ENCODE measurements at regions not wholly inside any gene's neighbourhood (a gene's known extent, or its start where the extent isn't known, plus 50 kb on each side); places are given as distances from the start of the nearest gene placed in this dataset.

GRCh38 chr4:92184566-92184965 is 119.2 kb upstream of the GRID2 start:
- WGBS (ENCODE audit: insufficient coverage, low coverage, low lambda C conversion rate, missing lambda C conversion rate): 36% methylated on average over 2 of the region's 2 CpGs
- intact Hi-C loops (cut with DNase I): no loop called here
- no peak for ATAC-seq
- no peaks in the 10 kb centered on the region for H3K36me3 ChIP-seq
- no peaks in the 10 kb centered on the region for H3K9me3 ChIP-seq
- H3K27ac ChIP-seq: no peak overlapping the region
- H3K4me1 ChIP-seq: no peaks in the 10 kb centered on the region
- no peaks in the 10 kb centered on the region for H3K27me3 ChIP-seq
- TF ChIP-seq CTCF (IDR thresholded peaks at IDR 0.05) (no peak), POLR2A (IDR thresholded peaks at IDR 0.05) (no peak)
- no peak overlapping the region for H3K4me3 ChIP-seq
- no peak for DNase-seq

- 57% methylated on average over 2 of the region's 2 CpGs for WGBS (ENCODE audit: insufficient coverage, low coverage, low lambda C conversion rate, missing lambda C conversion rate)
- H3K4me1 ChIP-seq: no peaks in the 10 kb centered on the region
- TF ChIP-seq POLR2A (IDR thresholded peaks at IDR 0.05) (no peak), CTCF (IDR thresholded peaks at IDR 0.05) (no peak)
- ATAC-seq (no peak), DNase-seq (no peak)
- H3K27ac ChIP-seq: no peak overlapping the region
- intact Hi-C loops (cut with DNase I): no loop called here
- no peak overlapping the region for H3K4me3 ChIP-seq
- no peaks in the 10 kb centered on the region for H3K27me3 ChIP-seq
- no peaks in the 10 kb centered on the region for H3K36me3 ChIP-seq
- H3K9me3 ChIP-seq: no peaks in the 10 kb centered on the region
Measured at GRCh38 chr4:92186239-92186638, 117.5 kb upstream of the GRID2 start.

- H3K4me3 ChIP-seq: no peak overlapping the region
Measured at GRCh38 chr4:92189146-92189545, 114.6 kb upstream of the GRID2 start.

GRCh38 chr4:92198711-92199110 is 105.1 kb upstream of the GRID2 start:
- TF ChIP-seq POLR2A (IDR thresholded peaks at IDR 0.05) (no peak), CTCF (IDR thresholded peaks at IDR 0.05) (no peak)
- intact Hi-C loops (cut with DNase I): no loop called here
- Histone ChIP-seq H3K9me3 (no peaks in the 10 kb centered on the region), H3K27me3 (no peaks in the 10 kb centered on the region), H3K27ac (no peak overlapping the region), H3K4me3 (no peak overlapping the region), H3K36me3 (no peaks in the 10 kb centered on the region), H3K4me1 (no peaks in the 10 kb centered on the region)
- DNase-seq: no peak
- 55% methylated on average over 4 of the region's 4 CpGs for WGBS (ENCODE audit: insufficient coverage, low coverage, low lambda C conversion rate, missing lambda C conversion rate)
- no peak for ATAC-seq

More at GRCh38 chr4:92189146-92189545, 114.6 kb upstream of the GRID2 start:
- H3K27ac ChIP-seq: no peak overlapping the region
- DNase-seq (no peak), ATAC-seq (no peak)
- H3K36me3 ChIP-seq: no peaks in the 10 kb centered on the region
- no peaks in the 10 kb centered on the region for H3K27me3 ChIP-seq
- H3K4me1 ChIP-seq: no peaks in the 10 kb centered on the region
- no peak for TF ChIP-seq CTCF (IDR thresholded peaks at IDR 0.05)
- no peak for TF ChIP-seq POLR2A (IDR thresholded peaks at IDR 0.05)
- intact Hi-C loops (cut with DNase I): no loop called here
- no peaks in the 10 kb centered on the region for H3K9me3 ChIP-seq

GRCh38 chr4:92199135-92199534 is 104.6 kb upstream of the GRID2 start:
- Histone ChIP-seq H3K36me3 (no peaks in the 10 kb centered on the region), H3K27ac (no peak overlapping the region), H3K27me3 (no peaks in the 10 kb centered on the region), H3K4me1 (no peaks in the 10 kb centered on the region), H3K4me3 (no peak overlapping the region), H3K9me3 (no peaks in the 10 kb centered on the region)
- TF ChIP-seq CTCF (IDR thresholded peaks at IDR 0.05) (no peak), POLR2A (IDR thresholded peaks at IDR 0.05) (no peak)
- no peak for DNase-seq
- 83% methylated on average over 2 of the region's 2 CpGs for WGBS (ENCODE audit: insufficient coverage, low coverage, low lambda C conversion rate, missing lambda C conversion rate)
- no peak for ATAC-seq
- intact Hi-C loops (cut with DNase I): no loop called here
